Cardiac fibroblast (primary cell): ENCODE measurements at regions not wholly inside any gene's neighbourhood (a gene's known extent, or its start where the extent isn't known, plus 50 kb on each side); places are given as distances from the start of the nearest gene placed in this dataset.
"Not testable (repeated sequence)": the region's sequence is repeated elsewhere in the genome, so short reads cannot be mapped to it uniquely, and the experiment has no call there.

ENCODE experiments used
- DNase-seq, 2 donors: peaks; one replicate each; pipeline versions ENCODE4 v3.0.0 to v3.0.0-alpha.2; 2010; ENCODE audit warnings: low read depth in 2 of 2
- H3K4me3 ChIP-seq, 2 donors: replicated peaks in 1 of 2; 1 replicate in 1 of 2; 2 replicates in 1 of 2; pipeline ENCODE4 v1.5.1; 2011; ENCODE audit warnings: low read depth in 2 of 2, low read length in 2 of 2, mild to moderate bottlenecking in 2 of 2, moderate library complexity in 1 of 2
- CTCF ChIP-seq: IDR thresholded peaks from one replicate; pipeline ENCODE4 v1.5.1; 2011; ENCODE audit warnings: low read depth, mild to moderate bottlenecking, low read length, inconsistent platforms

GRCh38 chr12:63508543-63508942, 159.8 kb downstream of the DPY19L2 start:
- DNase-seq = no peak
- H3K4me3 ChIP-seq = no peak overlapping the region
- TF ChIP-seq CTCF = no peak

GRCh38 chr12:63499567-63499966, 168.7 kb downstream of the DPY19L2 start:
- no peak for TF ChIP-seq CTCF
- DNase-seq = no peak
- H3K4me3 ChIP-seq = no peak overlapping the region

GRCh38 chr12:63498239-63498638, 170.1 kb downstream of the DPY19L2 start:
- no peak overlapping the region for H3K4me3 ChIP-seq
- no peak for TF ChIP-seq CTCF
- DNase-seq = no peak

- H3K4me3 ChIP-seq = no peak overlapping the region
- TF ChIP-seq CTCF = no peak
Measured at GRCh38 chr12:63496654-63497053, 171.6 kb downstream of the DPY19L2 start.

GRCh38 chr12:63495974-63496373, 172.3 kb downstream of the DPY19L2 start:
- no peak for DNase-seq
- no peak overlapping the region for H3K4me3 ChIP-seq
- no peak for TF ChIP-seq CTCF

More at GRCh38 chr12:63496654-63497053, 171.6 kb downstream of the DPY19L2 start:
- DNase-seq = no peak

GRCh38 chr12:63493357-63493756, 174.9 kb downstream of the DPY19L2 start:
- not testable (repeated sequence) for H3K4me3 ChIP-seq, DNase-seq

GRCh38 chr12:63480186-63480585, 188.1 kb downstream of the DPY19L2 start:
- no peak for TF ChIP-seq CTCF

More at GRCh38 chr12:63480186-63480585, 188.1 kb downstream of the DPY19L2 start:
- peak in 1 of 2 donors; percentile 55 for DNase-seq
- H3K4me3 ChIP-seq = no peak overlapping the region
